Smooth muscle cell (in vitro differentiated cells): ENCODE measurements at regions not wholly inside any gene's neighbourhood (a gene's known extent, or its start where the extent isn't known, plus 50 kb on each side); places are given as distances from the start of the nearest gene placed in this dataset.

ENCODE experiments used
- DNase-seq: peaks from one replicate; lab custom pipeline; 2025; ENCODE audit not compliant: unreplicated experiment; lab: John Stamatoyannopoulos, UW
- H2AFZ ChIP-seq: fragments of 200-600 bp; sonication (generic); 2 replicates; pipeline ENCODE4 v1.6.0; 2016; ENCODE audit warnings: antibody characterized with exemption, low read depth, mild to moderate bottlenecking
- H3F3A ChIP-seq: fragments of 200-600 bp; sonication (generic); 2 replicates; pipeline ENCODE4 v1.6.0; 2017; ENCODE audit warnings: antibody characterized with exemption, low read depth
- H3K27ac ChIP-seq: fragments of 200-600 bp; sonication (generic); 2 replicates; pipeline ENCODE4 v1.5.1; 2016; ENCODE audit warnings: low read depth, mild to moderate bottlenecking
- H3K27me3 ChIP-seq: fragments of 200-600 bp; sonication (generic); 2 replicates; pipeline ENCODE4 v1.6.1; 2016; ENCODE audit warnings: low read depth, mild to moderate bottlenecking
- H3K36me3 ChIP-seq: fragments of 200-600 bp; sonication (generic); 2 replicates; pipeline ENCODE4 v1.5.1; 2016; ENCODE audit warnings: low read depth
- H3K4me1 ChIP-seq: fragments of 200-600 bp; sonication (generic); 2 replicates; pipeline ENCODE4 v1.5.1; 2016; ENCODE audit warnings: low read depth
- H3K4me2 ChIP-seq: fragments of 200-600 bp; sonication (generic); 2 replicates; pipeline ENCODE4 v1.6.0; 2016; ENCODE audit warnings: mild to moderate bottlenecking
- H3K4me3 ChIP-seq: fragments of 200-600 bp; sonication (generic); 2 replicates; pipeline ENCODE4 v1.5.1; 2016; ENCODE audit warnings: mild to moderate bottlenecking
- H3K79me2 ChIP-seq: fragments of 200-600 bp; sonication (generic); 2 replicates; pipeline ENCODE4 v1.6.0; 2016; ENCODE audit warnings: low read depth, mild to moderate bottlenecking
- H3K9ac ChIP-seq: fragments of 200-600 bp; sonication (generic); 2 replicates; pipeline ENCODE4 v1.6.0; 2016; ENCODE audit warnings: low read depth
- H3K9me3 ChIP-seq: fragments of 200-600 bp; sonication (generic); replicated peaks from 2 replicates; pipeline ENCODE4 v1.5.1; 2016; ENCODE audit warnings: low read depth
- H4K20me1 ChIP-seq: fragments of 200-600 bp; sonication (generic); 2 replicates; pipeline ENCODE4 v1.6.0; 2016; ENCODE audit warnings: low read depth
- WGBS: methylation state at CpG from one replicate; pipeline ENCODE4 v1.1.7; 2016; ENCODE audit warnings: low lambda C conversion rate; 5-methylcytosine and 5-hydroxymethylcytosine counted together
- TF ChIP-seq, protein P1 (sequence below): fragments of 200-600 bp; sonication (generic); IDR thresholded peaks from 2 replicates; pipeline ENCODE4 v1.5.1; 2017; ENCODE audit warnings: borderline replicate concordance, mild to moderate bottlenecking, antibody characterized with exemption; ENCODE audit not compliant: insufficient read depth, poor library complexity, severe bottlenecking

DNA sequence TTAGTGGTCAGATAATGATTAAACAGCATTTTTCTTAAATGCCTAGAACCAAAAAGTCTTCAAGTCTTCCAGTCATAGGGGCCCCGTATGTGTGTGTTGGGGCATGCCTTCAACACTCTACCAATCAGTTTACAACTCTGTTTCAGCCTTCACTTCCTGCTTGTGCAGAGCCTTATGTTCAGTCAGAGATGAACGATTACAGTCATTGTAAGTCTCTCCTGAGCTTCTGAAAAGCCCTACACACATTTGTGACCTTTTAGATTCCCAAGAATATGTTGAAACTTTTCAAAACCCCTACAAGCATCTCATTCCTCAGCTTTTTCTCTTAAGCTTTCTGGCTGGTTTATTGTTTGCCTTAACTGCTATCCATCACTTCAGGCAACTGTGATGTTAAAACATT lies 591.2 kb downstream of the ZNF674 start:
- Histone ChIP-seq H3K27me3 (no peaks in the 10 kb centered on the region), H3K9me3 (no peaks in the 10 kb centered on the region), H3K4me3 (no peak overlapping the region), H3K9ac (no peak overlapping the region), H3K4me1 (no peaks in the 10 kb centered on the region), H3F3A (no peaks in the 10 kb centered on the region), H3K27ac (peak overlapping the region; percentile 46), H2AFZ (no peak overlapping the region), H4K20me1 (no peaks in the 10 kb centered on the region), H3K4me2 (peak overlapping the region; percentile 39), H3K36me3 (no peaks in the 10 kb centered on the region), H3K79me2 (no peaks in the 10 kb centered on the region)
- WGBS: 22% methylated on average over 2 of the region's 2 CpGs
- TF ChIP-seq, protein P1, sequence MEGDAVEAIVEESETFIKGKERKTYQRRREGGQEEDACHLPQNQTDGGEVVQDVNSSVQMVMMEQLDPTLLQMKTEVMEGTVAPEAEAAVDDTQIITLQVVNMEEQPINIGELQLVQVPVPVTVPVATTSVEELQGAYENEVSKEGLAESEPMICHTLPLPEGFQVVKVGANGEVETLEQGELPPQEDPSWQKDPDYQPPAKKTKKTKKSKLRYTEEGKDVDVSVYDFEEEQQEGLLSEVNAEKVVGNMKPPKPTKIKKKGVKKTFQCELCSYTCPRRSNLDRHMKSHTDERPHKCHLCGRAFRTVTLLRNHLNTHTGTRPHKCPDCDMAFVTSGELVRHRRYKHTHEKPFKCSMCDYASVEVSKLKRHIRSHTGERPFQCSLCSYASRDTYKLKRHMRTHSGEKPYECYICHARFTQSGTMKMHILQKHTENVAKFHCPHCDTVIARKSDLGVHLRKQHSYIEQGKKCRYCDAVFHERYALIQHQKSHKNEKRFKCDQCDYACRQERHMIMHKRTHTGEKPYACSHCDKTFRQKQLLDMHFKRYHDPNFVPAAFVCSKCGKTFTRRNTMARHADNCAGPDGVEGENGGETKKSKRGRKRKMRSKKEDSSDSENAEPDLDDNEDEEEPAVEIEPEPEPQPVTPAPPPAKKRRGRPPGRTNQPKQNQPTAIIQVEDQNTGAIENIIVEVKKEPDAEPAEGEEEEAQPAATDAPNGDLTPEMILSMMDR: no peak
- DNase-seq: no peak

DNA sequence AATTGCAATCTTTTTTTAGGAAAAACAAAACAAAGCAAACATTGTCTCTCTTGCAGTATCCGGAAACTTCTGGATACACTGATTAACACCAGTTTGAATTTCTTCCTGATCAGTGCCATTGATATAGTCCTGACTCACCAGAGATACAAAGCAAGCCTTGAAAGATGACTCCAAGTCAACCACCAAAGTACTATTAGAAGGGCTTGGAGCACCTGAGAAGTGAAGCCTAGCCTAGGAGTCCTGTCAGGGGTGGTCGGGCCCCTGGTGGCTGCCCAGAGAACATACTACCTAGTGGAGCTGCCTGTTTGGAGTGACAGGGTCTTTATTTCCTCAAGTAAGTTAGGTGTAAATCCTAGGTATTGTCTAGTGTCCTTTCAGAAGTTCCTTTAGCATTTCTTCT lies 593.2 kb downstream of the ZNF674 start:
- H3K9ac ChIP-seq: no peak overlapping the region
- TF ChIP-seq, protein P1: no peak
- H3K4me1 ChIP-seq: no peaks in the 10 kb centered on the region
- H3K36me3 ChIP-seq: no peaks in the 10 kb centered on the region
- 78% methylated on average over 2 of the region's 2 CpGs for WGBS
- H4K20me1 ChIP-seq: no peaks in the 10 kb centered on the region
- H3K79me2 ChIP-seq: no peaks in the 10 kb centered on the region
- no peak overlapping the region for H3K27ac ChIP-seq
- no peak overlapping the region for H3K4me3 ChIP-seq
- no peak overlapping the region for H3K4me2 ChIP-seq
- no peaks in the 10 kb centered on the region for H3F3A ChIP-seq
- no peaks in the 10 kb centered on the region for H3K9me3 ChIP-seq
- no peaks in the 10 kb centered on the region for H3K27me3 ChIP-seq
- H2AFZ ChIP-seq: no peak overlapping the region
- no peak for DNase-seq

DNA sequence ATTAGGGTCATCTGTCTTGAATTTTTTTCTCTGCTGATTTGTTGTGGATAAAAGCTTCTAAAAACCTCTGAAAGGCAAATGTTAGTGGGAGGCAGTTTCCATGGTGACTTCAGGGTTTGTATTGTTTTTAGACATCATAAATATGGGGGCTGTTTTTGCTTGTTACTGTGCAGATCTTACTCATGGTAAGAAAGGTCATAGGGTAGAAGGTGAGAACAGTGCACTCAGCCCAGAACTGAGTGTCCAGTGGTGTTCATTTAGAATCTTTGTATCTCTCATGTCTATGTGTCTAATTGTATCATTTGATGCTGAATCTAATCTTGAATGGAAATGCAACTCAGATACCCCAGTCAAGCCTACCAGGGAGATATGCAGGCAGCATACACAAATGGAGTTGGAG lies 609.8 kb downstream of the ZNF674 start:
- Histone ChIP-seq H4K20me1 (no peaks in the 10 kb centered on the region), H3K79me2 (no peaks in the 10 kb centered on the region), H3K4me1 (no peaks in the 10 kb centered on the region), H3K27ac (no peak overlapping the region), H3K36me3 (no peaks in the 10 kb centered on the region), H2AFZ (no peak overlapping the region), H3K4me3 (no peak overlapping the region), H3K9me3 (no peaks in the 10 kb centered on the region), H3F3A (no peaks in the 10 kb centered on the region), H3K9ac (no peak overlapping the region), H3K27me3 (no peaks in the 10 kb centered on the region), H3K4me2 (no peak overlapping the region)
- TF ChIP-seq, protein P1: no peak
- no peak for DNase-seq

DNA sequence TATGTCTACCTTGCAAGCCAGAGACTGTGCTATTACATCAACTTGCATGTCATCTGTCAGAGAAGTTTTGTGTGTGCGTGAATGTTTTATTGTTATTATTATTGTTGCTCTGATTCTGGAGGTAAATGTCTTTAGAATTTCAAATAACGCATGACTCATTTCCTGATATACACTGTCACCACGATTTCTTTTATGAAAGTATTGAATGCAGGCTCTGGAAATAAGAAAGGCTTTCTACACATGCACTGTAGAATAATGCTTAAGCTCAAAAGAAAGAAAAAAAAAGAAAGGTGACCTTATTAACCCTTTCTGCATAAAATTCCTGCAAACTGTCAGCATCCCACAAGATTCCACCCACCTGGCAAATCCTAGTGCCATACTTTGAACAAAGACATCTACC lies 632.9 kb downstream of the ZNF674 start:
- H3F3A ChIP-seq: no peaks in the 10 kb centered on the region
- WGBS: 81% methylated on average over 3 of the region's 3 CpGs

More for the DNA sequence above, 632.9 kb downstream of the ZNF674 start:
- TF ChIP-seq, protein P1: no peak
- no peaks in the 10 kb centered on the region for H3K27me3 ChIP-seq
- no peaks in the 10 kb centered on the region for H3K4me1 ChIP-seq
- no peak overlapping the region for H2AFZ ChIP-seq
- no peaks in the 10 kb centered on the region for H3K36me3 ChIP-seq
- no peak overlapping the region for H3K4me2 ChIP-seq
- no peaks in the 10 kb centered on the region for H3K79me2 ChIP-seq
- H3K27ac ChIP-seq: no peak overlapping the region
- H3K9ac ChIP-seq: no peak overlapping the region
- DNase-seq: no peak
- H3K4me3 ChIP-seq: no peak overlapping the region
- no peaks in the 10 kb centered on the region for H3K9me3 ChIP-seq
- no peaks in the 10 kb centered on the region for H4K20me1 ChIP-seq
